ENCODE measurements at regions not wholly inside any gene's neighbourhood (a gene's known extent, or its start where the extent isn't known, plus 50 kb on each side); places are given as distances from the start of the nearest gene placed in this dataset.

DNA sequence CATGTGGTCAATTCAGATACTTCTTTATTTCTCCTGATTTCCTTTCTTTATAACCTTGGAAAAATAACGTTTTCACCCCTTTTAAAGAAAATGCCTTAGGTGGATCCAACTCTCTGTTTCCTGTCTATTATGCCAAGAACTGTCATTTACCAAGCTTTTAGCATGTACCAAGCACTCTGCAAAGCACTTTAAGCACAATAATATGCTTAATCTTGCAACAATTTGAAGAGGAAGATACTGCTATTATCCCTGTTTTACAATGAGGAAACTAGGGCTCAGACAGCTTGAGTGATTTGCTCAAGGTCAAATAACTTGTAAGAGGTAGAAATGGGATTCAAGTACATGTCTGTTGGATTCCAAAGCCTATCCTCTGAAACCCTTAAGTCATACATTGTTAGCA lies 224.8 kb upstream of the IL12B start:
- TF ChIP-seq GATA2 (IDR thresholded peaks at IDR 0.05; ENCODE audit: low read depth, low read length) (no peak), GATA3 (IDR thresholded peaks at IDR 0.05; ENCODE audit: low read depth, low read length) (no peak)

Measured in SH-SY5Y (cell line).